Lung (tissue), 11 donors: ENCODE measurements at regions not wholly inside any gene's neighbourhood (a gene's known extent, or its start where the extent isn't known, plus 50 kb on each side); places are given as distances from the start of the nearest gene placed in this dataset.

Experiments used
- ATAC-seq: fragments of 200-7000 bp; cut with Tn5 transposase; one replicate; pipeline ENCODE4 v1.9.1; 2020; ENCODE audit warnings: moderate number of reproducible peaks; ENCODE audit not compliant: insufficient read depth, low FRiP score
- DNase-seq, 3 donors: peaks; one replicate each; pipeline ENCODE4 v3.0.0-alpha.2; 2013 to 2017
- H3K27ac ChIP-seq, 2 donors: one replicate each; pipeline ENCODE4 v1.5.1; 2013; ENCODE audit warnings: mild to moderate bottlenecking in 2 of 2, moderate library complexity in 2 of 2, control low read depth in 1 of 2, inconsistent platforms in 1 of 2, low read depth in 1 of 2, low read length in 1 of 2
- H3K27me3 ChIP-seq, 3 donors: one replicate each; pipeline ENCODE4 v1.5.1; 2013; ENCODE audit warnings: low read length in 2 of 3; ENCODE audit not compliant: control insufficient read depth in 3 of 3, insufficient read depth in 3 of 3
- H3K36me3 ChIP-seq, 4 donors: one replicate each; pipeline ENCODE4 v1.5.1; 2013; ENCODE audit warnings: low read length in 4 of 4, mild to moderate bottlenecking in 1 of 4, moderate library complexity in 1 of 4; ENCODE audit not compliant: control insufficient read depth in 4 of 4, insufficient read depth in 4 of 4
- H3K4me1 ChIP-seq, 5 donors: one replicate each; pipeline ENCODE4 v1.5.1; 2013; ENCODE audit warnings: low read length in 5 of 5, mild to moderate bottlenecking in 2 of 5, moderate library complexity in 1 of 5; ENCODE audit not compliant: control insufficient read depth in 5 of 5, insufficient read depth in 5 of 5
- H3K4me3 ChIP-seq: one replicate; pipeline ENCODE4 v1.5.1; 2013; ENCODE audit warnings: mild to moderate bottlenecking, control low read depth, moderate library complexity
- H3K9ac ChIP-seq, 2 donors: one replicate each; pipeline ENCODE4 v1.5.1; 2013; ENCODE audit warnings: low read length in 2 of 2, control low read depth in 1 of 2; ENCODE audit not compliant: insufficient read depth in 1 of 2
- H3K9me3 ChIP-seq, 4 donors: one replicate each; pipeline ENCODE4 v1.5.1; 2013; ENCODE audit warnings: low read length in 3 of 4, mild to moderate bottlenecking in 1 of 4, moderate library complexity in 1 of 4; ENCODE audit not compliant: control insufficient read depth in 4 of 4, insufficient read depth in 3 of 4
- WGBS, 2 donors: extraction: QIAGEN DNeasy Blood & Tissue Kit; methylation state at CpG; one replicate each; pipeline ENCODE4 v1.1.7; 2013; 5-methylcytosine and 5-hydroxymethylcytosine counted together
- TF ChIP-seq, protein P1 (sequence below): IDR thresholded peaks from 2 replicates; pipeline ENCODE4 v1.5.1; 2012; ENCODE audit warnings: mild to moderate bottlenecking; ENCODE audit errors: control extremely low read depth, extremely low read depth
- donor health status: control.
- donor health status: control.
- donor health status: Bipolar disorder and iron deficiency.
- donor health status: healthy.
- donor health status: DM: yes; HTN: yes; CAD: no.

DNA sequence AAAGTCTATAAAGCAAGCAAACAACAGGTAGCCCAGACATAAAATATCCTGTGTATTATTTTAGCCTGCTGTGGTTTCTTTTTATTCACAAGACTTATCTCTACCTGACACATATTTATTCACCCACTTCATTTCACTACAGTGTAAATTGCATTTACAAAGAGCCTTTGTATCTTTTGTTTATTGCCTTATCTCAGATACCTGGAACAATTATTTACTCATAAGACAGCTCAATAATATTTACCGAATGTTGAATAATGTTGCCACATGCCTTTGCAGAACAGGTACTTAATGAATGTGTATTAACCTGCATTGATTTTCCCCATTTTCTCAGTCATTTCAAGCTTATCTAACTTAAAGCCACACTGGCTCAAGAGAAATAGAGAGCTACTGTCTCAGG, 603.6 kb downstream of the FBXO15 start:
- Histone ChIP-seq H3K27me3 (no peaks in the 10 kb centered on the region), H3K36me3 (no peaks in the 10 kb centered on the region), H3K4me3 (no peak overlapping the region), H3K9ac (no peak overlapping the region), H3K27ac (no peak overlapping the region), H3K9me3 (no peaks in the 10 kb centered on the region), H3K4me1 (no peaks in the 10 kb centered on the region)
- WGBS, 2 donors: 61 to 86% methylated on average over 1 of the region's 1 CpG
- no peak for DNase-seq
- TF ChIP-seq, protein P1, sequence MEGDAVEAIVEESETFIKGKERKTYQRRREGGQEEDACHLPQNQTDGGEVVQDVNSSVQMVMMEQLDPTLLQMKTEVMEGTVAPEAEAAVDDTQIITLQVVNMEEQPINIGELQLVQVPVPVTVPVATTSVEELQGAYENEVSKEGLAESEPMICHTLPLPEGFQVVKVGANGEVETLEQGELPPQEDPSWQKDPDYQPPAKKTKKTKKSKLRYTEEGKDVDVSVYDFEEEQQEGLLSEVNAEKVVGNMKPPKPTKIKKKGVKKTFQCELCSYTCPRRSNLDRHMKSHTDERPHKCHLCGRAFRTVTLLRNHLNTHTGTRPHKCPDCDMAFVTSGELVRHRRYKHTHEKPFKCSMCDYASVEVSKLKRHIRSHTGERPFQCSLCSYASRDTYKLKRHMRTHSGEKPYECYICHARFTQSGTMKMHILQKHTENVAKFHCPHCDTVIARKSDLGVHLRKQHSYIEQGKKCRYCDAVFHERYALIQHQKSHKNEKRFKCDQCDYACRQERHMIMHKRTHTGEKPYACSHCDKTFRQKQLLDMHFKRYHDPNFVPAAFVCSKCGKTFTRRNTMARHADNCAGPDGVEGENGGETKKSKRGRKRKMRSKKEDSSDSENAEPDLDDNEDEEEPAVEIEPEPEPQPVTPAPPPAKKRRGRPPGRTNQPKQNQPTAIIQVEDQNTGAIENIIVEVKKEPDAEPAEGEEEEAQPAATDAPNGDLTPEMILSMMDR: no peak
- no peak for ATAC-seq

DNA sequence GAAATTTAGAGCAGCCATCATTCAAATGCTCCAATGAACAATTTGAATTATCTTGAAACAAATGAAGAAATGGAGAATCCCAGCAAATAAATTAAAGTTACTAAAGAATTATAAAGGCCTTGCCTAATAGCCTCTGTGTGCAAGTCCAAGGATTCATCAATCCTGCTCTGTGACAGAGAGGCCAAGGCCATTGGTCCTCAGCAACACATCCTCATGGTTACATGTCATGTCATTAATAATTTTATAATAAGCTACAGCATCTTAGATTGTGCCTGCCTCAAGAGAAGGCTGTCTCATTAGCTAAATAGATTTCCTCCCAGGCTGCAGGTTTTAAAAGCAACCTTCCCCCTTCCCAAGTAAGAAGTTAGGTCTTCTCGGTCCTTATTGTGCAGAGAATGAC, 611.6 kb downstream of the FBXO15 start:
- no peak for ATAC-seq
- TF ChIP-seq, protein P1: no peak

DNA sequence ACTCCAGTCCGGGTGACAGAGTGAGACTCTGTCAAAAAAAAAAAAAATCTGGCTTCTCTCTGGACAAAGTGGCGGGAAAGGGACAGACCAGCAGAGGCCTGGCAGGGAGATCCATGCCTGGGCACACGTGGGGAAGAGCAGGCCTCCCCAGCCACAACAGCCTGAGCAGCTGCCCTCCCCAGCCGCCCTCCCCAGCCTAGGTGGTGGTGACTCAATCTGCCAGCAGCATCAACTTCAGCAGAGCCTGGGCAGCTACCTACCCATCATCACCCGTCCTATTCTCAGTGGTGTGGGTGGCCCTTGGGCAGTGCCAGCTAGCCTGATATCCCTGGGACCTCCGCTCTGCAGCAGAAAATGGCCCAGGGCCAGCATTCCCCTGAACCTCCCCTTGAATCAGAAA, 612.4 kb downstream of the FBXO15 start:
- ATAC-seq (no peak), DNase-seq (no peak)
- Histone ChIP-seq H3K4me3 (no peak overlapping the region), H3K4me1 (no peaks in the 10 kb centered on the region), H3K9me3 (no peaks in the 10 kb centered on the region), H3K27ac (no peak overlapping the region), H3K9ac (no peak overlapping the region), H3K36me3 (no peaks in the 10 kb centered on the region), H3K27me3 (no peaks in the 10 kb centered on the region)
- TF ChIP-seq, protein P1: no peak
- 68 to 87% methylated on average over 6 of the region's 6 CpGs for whole genome bisulfite sequencing, 2 donors

More for the DNA sequence above, 611.6 kb downstream of the FBXO15 start:
- Histone ChIP-seq H3K9ac (no peak overlapping the region), H3K27me3 (no peaks in the 10 kb centered on the region), H3K4me1 (no peaks in the 10 kb centered on the region), H3K36me3 (no peaks in the 10 kb centered on the region), H3K27ac (no peak overlapping the region), H3K9me3 (no peaks in the 10 kb centered on the region), H3K4me3 (no peak overlapping the region)
- DNase-seq: no peak
- 45 to 99% methylated on average over 1 of the region's 1 CpG for WGBS, 2 donors

DNA sequence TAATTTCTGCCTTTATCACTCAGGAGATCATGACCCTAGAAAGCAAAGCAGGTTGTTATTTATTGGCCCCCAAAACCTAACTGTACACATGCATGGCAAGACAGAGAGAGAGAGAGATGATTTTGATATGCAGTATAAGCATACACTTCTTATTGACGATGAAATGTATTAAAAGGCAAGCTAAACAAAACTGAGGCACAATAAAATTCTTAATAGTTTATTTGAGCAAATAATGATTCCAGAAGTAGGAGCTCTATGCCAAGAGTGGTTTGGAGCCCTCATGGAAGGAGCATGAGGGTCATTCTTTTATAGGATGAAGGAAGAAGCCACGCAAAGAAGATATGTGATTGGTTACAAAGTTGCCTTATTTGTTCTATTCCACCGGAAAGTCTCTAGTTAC, 616.0 kb downstream of the FBXO15 start:
- H3K4me3 ChIP-seq: no peak overlapping the region
- no peaks in the 10 kb centered on the region for H3K9me3 ChIP-seq

More for the DNA sequence above, 616.0 kb downstream of the FBXO15 start:
- Histone ChIP-seq H3K27ac (no peak overlapping the region), H3K4me1 (no peaks in the 10 kb centered on the region), H3K9ac (no peak overlapping the region), H3K36me3 (no peaks in the 10 kb centered on the region), H3K27me3 (no peaks in the 10 kb centered on the region)
- WGBS, 2 donors: 95 to 97% methylated on average over 3 of the region's 3 CpGs
- TF ChIP-seq, protein P1: no peak
- DNase-seq: no peak
- ATAC-seq: no peak
